ENCODE measurements at regions not wholly inside any gene's neighbourhood (a gene's known extent, or its start where the extent isn't known, plus 50 kb on each side); places are given as distances from the start of the nearest gene placed in this dataset.
"Not testable (repeated sequence)": the region's sequence is repeated elsewhere in the genome, so short reads cannot be mapped to it uniquely, and the experiment has no call there.

GRCh38 chr13:84697591-84697990, 815.3 kb upstream of the SLITRK1 start:
- TF ChIP-seq CTCF, EP300 (IDR thresholded peaks at IDR 0.05): not testable (repeated sequence)
